ENCODE measurements at regions not wholly inside any gene's neighbourhood (a gene's known extent, or its start where the extent isn't known, plus 50 kb on each side); places are given as distances from the start of the nearest gene placed in this dataset.

DNA sequence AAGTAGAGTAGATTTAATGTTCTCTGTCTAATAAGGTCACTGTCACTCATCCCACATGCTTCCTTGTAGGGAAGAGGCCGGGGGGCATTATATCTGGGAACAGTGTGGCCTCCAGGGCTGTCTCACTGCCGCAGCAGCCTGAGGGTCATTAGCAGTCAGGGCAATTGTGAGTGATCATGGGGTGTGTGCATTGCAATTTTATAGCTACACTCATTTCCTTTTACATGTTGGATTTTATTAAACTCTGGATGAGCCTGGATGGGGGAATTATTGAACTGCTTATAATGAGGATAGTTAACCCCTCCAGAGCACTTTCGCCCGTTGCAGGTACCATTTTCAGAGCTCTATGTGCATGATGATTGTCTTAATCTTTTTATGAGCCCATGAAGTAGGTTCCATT lies 60.9 kb upstream of the DISP3 start:
- no peaks in the 10 kb centered on the region for H3K27me3 ChIP-seq (ENCODE audit: control insufficient read depth, insufficient read depth, low read length)
- no peak for DNase-seq
- no peaks in the 10 kb centered on the region for H3K36me3 ChIP-seq (replicated peaks; ENCODE audit: control insufficient read depth, insufficient read depth, low read length)
- H3K4me3 ChIP-seq (ENCODE audit: insufficient read depth, low read depth, low read length), result no peak overlapping the region

- no peaks in the 10 kb centered on the region for H3K27me3 ChIP-seq (ENCODE audit: control insufficient read depth, insufficient read depth, low read length)
- DNase-seq, result no peak
- no peak overlapping the region for H3K4me3 ChIP-seq (ENCODE audit: insufficient read depth, low read depth, low read length)
- H3K36me3 ChIP-seq (replicated peaks; ENCODE audit: control insufficient read depth, insufficient read depth, low read length), result no peaks in the 10 kb centered on the region
These were observed 57.5 kb upstream of the DISP3 start for GRCh38 chr1:11421443-11421842.

- Histone ChIP-seq H3K4me3 (ENCODE audit: insufficient read depth, low read depth, low read length) (no peak overlapping the region), H3K27me3 (ENCODE audit: control insufficient read depth, insufficient read depth, low read length) (no peaks in the 10 kb centered on the region), H3K36me3 (replicated peaks; ENCODE audit: control insufficient read depth, insufficient read depth, low read length) (no peaks in the 10 kb centered on the region)
- no peak for DNase-seq
These were observed 56.3 kb upstream of the DISP3 start for GRCh38 chr1:11422686-11423085.

DNA sequence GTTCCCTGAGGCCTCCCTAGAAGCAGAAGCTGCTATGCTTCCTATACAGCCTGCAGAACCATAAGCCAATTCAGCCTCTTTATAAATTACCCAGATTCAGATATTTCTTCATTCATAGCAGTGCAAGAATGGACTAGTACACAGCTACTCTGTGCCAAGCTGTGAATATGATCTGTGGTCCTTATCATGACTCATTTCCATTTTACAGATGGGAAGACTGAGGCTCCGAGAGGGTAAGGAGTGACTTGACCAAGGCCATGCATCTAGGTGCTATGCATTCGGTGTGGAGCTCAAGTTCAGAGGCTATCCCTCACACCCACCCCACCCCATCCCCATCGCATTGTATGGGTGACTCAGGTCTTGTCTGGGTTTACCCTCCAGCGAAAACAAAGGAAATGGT lies 52.3 kb upstream of the DISP3 start:
- Histone ChIP-seq H3K27me3 (ENCODE audit: control insufficient read depth, insufficient read depth, low read length) (no peaks in the 10 kb centered on the region), H3K4me3 (ENCODE audit: insufficient read depth, low read depth, low read length) (no peak overlapping the region), H3K36me3 (replicated peaks; ENCODE audit: control insufficient read depth, insufficient read depth, low read length) (no peaks in the 10 kb centered on the region)
- DNase-seq, result no peak

DNA sequence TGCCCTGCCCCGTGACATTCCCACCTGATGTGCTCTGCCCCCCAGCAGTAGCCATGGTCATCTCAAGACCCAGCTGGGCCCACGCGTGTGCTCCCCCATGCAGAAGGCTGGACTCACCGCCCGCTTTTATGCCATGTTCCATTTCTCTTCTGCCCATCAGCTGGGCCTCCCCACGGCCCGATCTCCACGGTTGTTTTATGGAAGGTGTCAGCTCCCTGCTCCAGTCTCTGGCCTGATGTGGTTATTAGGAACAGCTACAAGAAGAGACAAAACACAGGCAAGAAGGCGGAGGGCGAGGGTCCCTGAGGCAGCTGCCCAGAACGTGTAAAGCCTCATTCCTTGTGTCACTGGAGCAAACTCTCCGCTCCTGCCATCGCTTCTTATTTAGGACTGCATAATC lies 50.2 kb upstream of the DISP3 start:
- peak; percentile 19 for DNase-seq
- Histone ChIP-seq H3K36me3 (replicated peaks; ENCODE audit: control insufficient read depth, insufficient read depth, low read length) (no peaks in the 10 kb centered on the region), H3K27me3 (ENCODE audit: control insufficient read depth, insufficient read depth, low read length) (no peaks in the 10 kb centered on the region), H3K4me3 (ENCODE audit: insufficient read depth, low read depth, low read length) (no peak overlapping the region)
